Testis (tissue), 2 donors: ENCODE measurements at regions not wholly inside any gene's neighbourhood (a gene's known extent, or its start where the extent isn't known, plus 50 kb on each side); places are given as distances from the start of the nearest gene placed in this dataset.
"Not testable (repeated sequence)": the region's sequence is repeated elsewhere in the genome, so short reads cannot be mapped to it uniquely, and the experiment has no call there.

Source experiments
- DNase-seq: peaks from one replicate; pipeline ENCODE4 v3.0.0-alpha.2; 2019
- H3K27ac ChIP-seq, 2 donors: fragments of 200-600 bp; sonication (generic); one replicate each; pipeline ENCODE4 v1.5.1; 2019
- H3K27me3 ChIP-seq: fragments of 200-600 bp; sonication (generic); one replicate; pipeline ENCODE4 v1.5.1; 2019
- H3K36me3 ChIP-seq: fragments of 200-600 bp; sonication (generic); one replicate; pipeline ENCODE4 v1.5.1; 2017; ENCODE audit warnings: low read depth; ENCODE audit errors: missing control alignments
- H3K4me1 ChIP-seq: fragments of 200-600 bp; sonication (generic); one replicate; pipeline ENCODE4 v1.5.1; 2019
- H3K4me3 ChIP-seq, 2 donors: fragments of 200-600 bp; sonication (generic); one replicate each; pipeline ENCODE4 v1.5.1; 2017 to 2019
- H3K9me3 ChIP-seq: fragments of 200-600 bp; sonication (generic); one replicate; pipeline ENCODE4 v1.5.1; 2017
- POLR2A ChIP-seq: fragments of 450-650 bp; IDR thresholded peaks from one replicate; pipeline ENCODE4 v1.6.1; 2017; ENCODE audit warnings: antibody characterized with exemption, mild to moderate bottlenecking, moderate library complexity
- WGBS, 2 donors: methylation state at CpG; one replicate each; pipeline ENCODE4 v1.1.5; 2018; 5-methylcytosine and 5-hydroxymethylcytosine counted together
- intact Hi-C: fragments of 100-400 bp; cut with DNase I; formaldehyde crosslinking; loops from one replicate; pipeline ENCODE4 v1.15.1; 2023; ENCODE audit warnings: low total_unique reads
- TF ChIP-seq, protein P1 (sequence below), 3 experiments: fragments of 450-650 bp in 2 of 3; fragments of 200-600 bp in 1 of 3; sonication (generic) in 1 of 3; IDR thresholded peaks; one replicate each; pipeline ENCODE4 v1.5.1; 2016 to 2019; ENCODE audit warnings: antibody characterized with exemption in 3 of 3, mild to moderate bottlenecking in 2 of 3, moderate library complexity in 1 of 3

- DNase-seq: peak; percentile 48
- no peaks in the 10 kb centered on the region for H3K4me1 ChIP-seq
Observed at GRCh38 chr6:115838763-115839401, 221.8 kb downstream of the FRK start.

GRCh38 chr6:115838216-115838615, 222.5 kb downstream of the FRK start:
- Histone ChIP-seq H3K4me1 (no peaks in the 10 kb centered on the region), H3K27me3 (no peaks in the 10 kb centered on the region), H3K36me3 (no peaks in the 10 kb centered on the region), H3K27ac (no peak overlapping the region), H3K4me3 (no peak overlapping the region), H3K9me3 (no peaks in the 10 kb centered on the region)
- WGBS, 2 donors: 86 to 87% methylated on average over 4 of the region's 4 CpGs
- DNase-seq: no peak
- intact Hi-C loops: no loop called here
- TF ChIP-seq, protein P1, sequence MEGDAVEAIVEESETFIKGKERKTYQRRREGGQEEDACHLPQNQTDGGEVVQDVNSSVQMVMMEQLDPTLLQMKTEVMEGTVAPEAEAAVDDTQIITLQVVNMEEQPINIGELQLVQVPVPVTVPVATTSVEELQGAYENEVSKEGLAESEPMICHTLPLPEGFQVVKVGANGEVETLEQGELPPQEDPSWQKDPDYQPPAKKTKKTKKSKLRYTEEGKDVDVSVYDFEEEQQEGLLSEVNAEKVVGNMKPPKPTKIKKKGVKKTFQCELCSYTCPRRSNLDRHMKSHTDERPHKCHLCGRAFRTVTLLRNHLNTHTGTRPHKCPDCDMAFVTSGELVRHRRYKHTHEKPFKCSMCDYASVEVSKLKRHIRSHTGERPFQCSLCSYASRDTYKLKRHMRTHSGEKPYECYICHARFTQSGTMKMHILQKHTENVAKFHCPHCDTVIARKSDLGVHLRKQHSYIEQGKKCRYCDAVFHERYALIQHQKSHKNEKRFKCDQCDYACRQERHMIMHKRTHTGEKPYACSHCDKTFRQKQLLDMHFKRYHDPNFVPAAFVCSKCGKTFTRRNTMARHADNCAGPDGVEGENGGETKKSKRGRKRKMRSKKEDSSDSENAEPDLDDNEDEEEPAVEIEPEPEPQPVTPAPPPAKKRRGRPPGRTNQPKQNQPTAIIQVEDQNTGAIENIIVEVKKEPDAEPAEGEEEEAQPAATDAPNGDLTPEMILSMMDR (IDR thresholded peaks at IDR 0.05): no peak
- no peak for TF ChIP-seq POLR2A

More at GRCh38 chr6:115838763-115839401, 221.8 kb downstream of the FRK start:
- Histone ChIP-seq H3K27ac (no peak overlapping the region), H3K4me3 (no peak overlapping the region), H3K9me3 (no peaks in the 10 kb centered on the region), H3K36me3 (no peaks in the 10 kb centered on the region), H3K27me3 (no peaks in the 10 kb centered on the region)
- no peak for TF ChIP-seq POLR2A
- TF ChIP-seq, protein P1 (IDR thresholded peaks at IDR 0.05): peak in 2 of 3 experiments; percentile 25 to 34
- 76 to 87% methylated on average over 3 of the region's 3 CpGs for WGBS, 2 donors
- intact Hi-C loops: no loop called here

DNA sequence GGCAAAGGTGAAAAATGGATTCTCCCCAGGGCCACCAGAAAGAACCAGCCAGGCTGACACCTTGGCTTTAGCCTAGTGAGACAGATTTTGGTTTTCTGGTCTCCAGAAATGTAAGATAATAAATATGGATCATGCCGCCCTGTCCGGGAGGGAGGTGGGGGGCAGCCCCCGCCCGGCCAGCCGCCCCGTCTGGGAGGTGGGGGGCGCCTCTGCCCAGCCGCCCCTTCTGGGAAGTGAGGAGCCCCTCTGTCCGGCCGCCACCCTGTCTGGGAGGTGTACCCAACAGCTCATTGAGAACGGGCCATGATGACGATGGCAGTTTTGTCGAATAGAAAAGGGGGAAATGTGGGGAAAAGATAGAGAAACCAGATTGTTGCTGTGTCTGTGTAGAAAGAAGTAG, 224.3 kb downstream of the FRK start:
- H3K36me3 ChIP-seq, H3K4me3 ChIP-seq, H3K27me3 ChIP-seq, DNase-seq, intact Hi-C loops, H3K4me1 ChIP-seq, H3K9me3 ChIP-seq, H3K27ac ChIP-seq: not testable (repeated sequence)
- 88 to 89% methylated on average over 7 to 11 of the region's 13 CpGs for WGBS, 2 donors

DNA sequence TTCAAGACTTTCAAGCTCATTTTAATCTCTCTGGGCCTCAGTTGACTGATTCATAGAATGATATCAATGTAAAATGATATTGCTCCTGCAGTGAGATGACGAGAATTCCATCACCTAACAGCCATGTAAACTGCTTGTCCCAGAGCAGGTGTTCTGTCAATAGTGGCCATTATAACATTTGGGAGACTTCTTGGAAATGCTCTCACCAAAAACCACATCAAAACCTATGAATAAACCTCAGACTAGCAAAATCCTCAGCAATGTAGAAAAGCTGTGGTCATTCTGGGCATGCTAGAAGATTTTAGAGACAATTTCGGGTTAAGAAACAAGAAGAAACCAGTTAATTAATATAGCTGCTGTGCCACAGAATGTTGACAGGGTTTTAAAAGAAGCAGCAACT, 225.4 kb downstream of the FRK start:
- Histone ChIP-seq H3K4me3 (no peak overlapping the region), H3K27ac (no peak overlapping the region), H3K9me3 (no peaks in the 10 kb centered on the region), H3K4me1 (no peaks in the 10 kb centered on the region), H3K36me3 (no peaks in the 10 kb centered on the region), H3K27me3 (no peaks in the 10 kb centered on the region)
- TF ChIP-seq POLR2A: no peak
- TF ChIP-seq, protein P1 (IDR thresholded peaks at IDR 0.05): no peak
- intact Hi-C loops: no loop called here
- WGBS, 2 donors: 70 to 95% methylated on average over 2 of the region's 2 CpGs
- no peak for DNase-seq

- H3K4me1 ChIP-seq, H3K4me3 ChIP-seq, H3K36me3 ChIP-seq, H3K27ac ChIP-seq, H3K9me3 ChIP-seq, DNase-seq, intact Hi-C loops, H3K27me3 ChIP-seq: not testable (repeated sequence)
- WGBS, 2 donors: 77 to 100% methylated on average over 1 to 24 of the region's 27 CpGs
Observed at GRCh38 chr6:115834542-115834941, 226.1 kb downstream of the FRK start.

DNA sequence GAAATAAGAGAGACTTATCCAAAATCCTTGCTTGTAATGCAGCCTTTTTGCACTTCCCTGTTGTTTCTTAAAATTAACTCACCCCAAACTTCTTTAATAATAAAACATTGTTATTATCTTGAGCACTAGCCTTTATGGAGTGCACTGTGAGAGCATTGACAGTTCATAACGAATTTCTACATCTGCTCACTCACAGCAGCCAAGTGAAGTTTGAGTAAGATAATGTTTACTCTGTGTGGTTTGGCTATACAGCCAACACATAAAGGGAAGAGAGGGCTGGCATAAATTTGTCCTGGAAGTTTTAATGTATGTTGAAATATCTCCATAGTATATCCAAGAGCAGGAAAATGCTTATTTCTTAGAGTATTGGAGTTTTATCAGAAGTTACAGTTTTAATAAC, 227.9 kb downstream of the FRK start:
- H3K4me1 ChIP-seq: no peaks in the 10 kb centered on the region
- no peak for TF ChIP-seq POLR2A
- TF ChIP-seq, protein P1 (IDR thresholded peaks at IDR 0.05): no peak
- H3K27ac ChIP-seq: no peak overlapping the region
- H3K9me3 ChIP-seq: no peaks in the 10 kb centered on the region
- DNase-seq: no peak
- WGBS, 2 donors: 29 to 32% methylated on average over 1 of the region's 1 CpG
- intact Hi-C loops: no loop called here
- no peak overlapping the region for H3K4me3 ChIP-seq
- H3K36me3 ChIP-seq: no peaks in the 10 kb centered on the region
- no peaks in the 10 kb centered on the region for H3K27me3 ChIP-seq
